ENCODE measurements at regions not wholly inside any gene's neighbourhood (a gene's known extent, or its start where the extent isn't known, plus 50 kb on each side); places are given as distances from the start of the nearest gene placed in this dataset.

DNA sequence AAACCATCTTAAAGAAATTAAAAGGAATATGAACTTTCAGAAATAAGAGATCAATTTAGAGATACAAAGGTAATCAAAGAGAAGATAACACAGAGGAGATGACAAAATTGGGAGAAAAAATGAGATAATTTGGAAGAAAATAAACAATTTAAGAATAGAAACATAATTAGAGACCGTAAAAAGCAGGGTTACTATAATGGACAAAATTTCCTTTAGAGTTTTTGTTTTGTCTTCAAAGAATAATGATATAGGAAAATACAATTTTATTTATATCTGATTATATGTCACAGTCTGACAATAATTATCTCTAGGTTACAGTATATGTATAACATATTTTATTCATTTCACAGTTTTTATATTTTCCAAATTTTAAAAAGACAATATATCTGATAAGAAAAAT lies 716.4 kb upstream of the ZNF804A start:
- Histone ChIP-seq H3K9ac (ENCODE audit: low read length) (no peak overlapping the region), H3K79me2 (ENCODE audit: insufficient read depth, low read length) (no peaks in the 10 kb centered on the region), H3K9me2 (ENCODE audit: low read depth, low read length) (no peaks in the 10 kb centered on the region), H3K4me2 (ENCODE audit: low read length) (no peak overlapping the region), H3K4me3 (ENCODE audit: low read depth, low read length, poor library complexity, severe bottlenecking) (no peak overlapping the region), H3K9me3 (ENCODE audit: low read length) (no peaks in the 10 kb centered on the region), H3K4me1 (ENCODE audit: insufficient read depth, low read length, severe bottlenecking) (no peaks in the 10 kb centered on the region), H2AFZ (ENCODE audit: low read length) (no peak overlapping the region), H3K27ac (ENCODE audit: low read depth, low read length, poor library complexity, severe bottlenecking) (no peak overlapping the region), H3F3A (ENCODE audit: insufficient read depth, low read length) (no peaks in the 10 kb centered on the region), H4K20me1 (ENCODE audit: insufficient read depth, low read length) (no peaks in the 10 kb centered on the region), H3K36me3 (ENCODE audit: insufficient read depth, low read length) (no peaks in the 10 kb centered on the region), H3K27me3 (ENCODE audit: insufficient read depth, low read length) (no peaks in the 10 kb centered on the region)
- TF ChIP-seq, protein P1, sequence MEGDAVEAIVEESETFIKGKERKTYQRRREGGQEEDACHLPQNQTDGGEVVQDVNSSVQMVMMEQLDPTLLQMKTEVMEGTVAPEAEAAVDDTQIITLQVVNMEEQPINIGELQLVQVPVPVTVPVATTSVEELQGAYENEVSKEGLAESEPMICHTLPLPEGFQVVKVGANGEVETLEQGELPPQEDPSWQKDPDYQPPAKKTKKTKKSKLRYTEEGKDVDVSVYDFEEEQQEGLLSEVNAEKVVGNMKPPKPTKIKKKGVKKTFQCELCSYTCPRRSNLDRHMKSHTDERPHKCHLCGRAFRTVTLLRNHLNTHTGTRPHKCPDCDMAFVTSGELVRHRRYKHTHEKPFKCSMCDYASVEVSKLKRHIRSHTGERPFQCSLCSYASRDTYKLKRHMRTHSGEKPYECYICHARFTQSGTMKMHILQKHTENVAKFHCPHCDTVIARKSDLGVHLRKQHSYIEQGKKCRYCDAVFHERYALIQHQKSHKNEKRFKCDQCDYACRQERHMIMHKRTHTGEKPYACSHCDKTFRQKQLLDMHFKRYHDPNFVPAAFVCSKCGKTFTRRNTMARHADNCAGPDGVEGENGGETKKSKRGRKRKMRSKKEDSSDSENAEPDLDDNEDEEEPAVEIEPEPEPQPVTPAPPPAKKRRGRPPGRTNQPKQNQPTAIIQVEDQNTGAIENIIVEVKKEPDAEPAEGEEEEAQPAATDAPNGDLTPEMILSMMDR (IDR thresholded peaks at IDR 0.05; ENCODE audit: low read length) = no peak
- TF ChIP-seq EZH2 (IDR thresholded peaks at IDR 0.05; ENCODE audit: borderline replicate concordance, low read length) = no peak

DNA sequence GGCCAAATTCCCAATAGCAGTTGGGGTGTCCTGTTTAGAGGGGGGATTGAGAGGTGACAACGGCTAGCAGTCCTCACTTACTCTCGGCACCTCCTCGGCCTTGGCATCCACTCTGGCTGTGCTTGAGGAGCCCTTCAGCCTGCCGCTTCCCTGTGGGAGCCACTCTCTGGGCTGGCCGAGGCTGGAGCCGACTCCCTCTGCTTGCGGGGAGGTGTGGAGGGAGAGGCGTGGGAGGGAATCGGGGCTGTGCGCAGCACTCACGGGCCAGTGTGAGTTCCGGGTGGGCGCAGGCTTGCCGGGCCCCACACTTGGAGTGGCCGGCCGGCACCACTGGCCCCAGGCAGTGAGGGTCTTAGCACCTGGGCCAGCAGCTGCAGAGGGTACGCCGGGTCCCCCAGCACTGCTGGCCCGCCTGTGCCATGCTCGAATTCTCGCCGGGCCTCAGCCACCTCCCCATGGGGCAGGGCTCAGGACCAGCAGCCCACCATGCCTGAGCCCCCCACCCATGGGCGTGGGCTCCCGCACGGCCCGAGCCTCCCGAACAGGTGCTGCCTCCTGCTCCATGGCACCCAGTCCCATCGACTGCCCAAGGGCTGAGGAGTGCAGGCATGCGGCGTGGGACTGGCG lies 705.9 kb upstream of the ZNF804A start:
- H3K9me3 ChIP-seq (ENCODE audit: low read length) = no peaks in the 10 kb centered on the region
- no peak overlapping the region for H3K4me2 ChIP-seq (ENCODE audit: low read length)
- no peaks in the 10 kb centered on the region for H3K9me2 ChIP-seq (ENCODE audit: low read depth, low read length)
- H3K79me2 ChIP-seq (ENCODE audit: insufficient read depth, low read length) = no peaks in the 10 kb centered on the region
- H3K9ac ChIP-seq (ENCODE audit: low read length) = no peak overlapping the region
- H3K36me3 ChIP-seq (ENCODE audit: insufficient read depth, low read length) = no peaks in the 10 kb centered on the region
- no peaks in the 10 kb centered on the region for H3F3A ChIP-seq (ENCODE audit: insufficient read depth, low read length)
- no peak for TF ChIP-seq EZH2 (IDR thresholded peaks at IDR 0.05; ENCODE audit: borderline replicate concordance, low read length)
- TF ChIP-seq, protein P1 (IDR thresholded peaks at IDR 0.05; ENCODE audit: low read length) = no peak
- H3K27me3 ChIP-seq (ENCODE audit: insufficient read depth, low read length) = no peaks in the 10 kb centered on the region
- peaks cover 2% of the 10 kb centered on the region for H3K4me1 ChIP-seq (ENCODE audit: insufficient read depth, low read length, severe bottlenecking)
- H3K4me3 ChIP-seq (ENCODE audit: low read depth, low read length, poor library complexity, severe bottlenecking) = no peak overlapping the region
- H3K27ac ChIP-seq (ENCODE audit: low read depth, low read length, poor library complexity, severe bottlenecking) = no peak overlapping the region
- no peaks in the 10 kb centered on the region for H4K20me1 ChIP-seq (ENCODE audit: insufficient read depth, low read length)
- H2AFZ ChIP-seq (ENCODE audit: low read length) = no peak overlapping the region

DNA sequence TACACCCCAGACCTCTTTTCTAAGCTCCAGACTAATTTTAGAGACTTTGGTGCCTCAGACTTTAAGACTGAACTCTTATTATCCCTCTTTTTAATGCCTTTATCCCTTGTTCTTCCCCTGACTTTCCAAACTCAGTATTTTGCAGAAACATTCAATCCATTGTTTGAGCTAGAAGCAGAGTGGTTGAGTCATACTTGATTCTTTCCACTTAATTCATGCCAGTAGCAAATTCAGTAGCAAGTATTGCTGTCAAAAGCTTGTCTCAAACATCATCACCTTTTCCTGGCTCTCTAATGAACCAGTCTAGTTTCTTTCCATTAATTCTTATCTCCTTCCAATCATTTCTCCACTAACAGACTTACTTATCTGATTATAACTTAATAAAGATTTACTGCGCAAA lies 699.7 kb upstream of the ZNF804A start:
- no peak overlapping the region for H3K9ac ChIP-seq (ENCODE audit: low read length)
- H3K36me3 ChIP-seq (ENCODE audit: insufficient read depth, low read length) = no peaks in the 10 kb centered on the region
- no peak overlapping the region for H3K27ac ChIP-seq (ENCODE audit: low read depth, low read length, poor library complexity, severe bottlenecking)
- H3F3A ChIP-seq (ENCODE audit: insufficient read depth, low read length) = no peaks in the 10 kb centered on the region
- H3K4me2 ChIP-seq (ENCODE audit: low read length) = no peak overlapping the region
- H2AFZ ChIP-seq (ENCODE audit: low read length) = no peak overlapping the region
- no peaks in the 10 kb centered on the region for H3K9me2 ChIP-seq (ENCODE audit: low read depth, low read length)
- no peaks in the 10 kb centered on the region for H3K79me2 ChIP-seq (ENCODE audit: insufficient read depth, low read length)
- TF ChIP-seq, protein P1 (IDR thresholded peaks at IDR 0.05; ENCODE audit: low read length) = no peak
- no peak for TF ChIP-seq EZH2 (IDR thresholded peaks at IDR 0.05; ENCODE audit: borderline replicate concordance, low read length)
- no peak overlapping the region for H3K4me3 ChIP-seq (ENCODE audit: low read depth, low read length, poor library complexity, severe bottlenecking)
- no peaks in the 10 kb centered on the region for H3K27me3 ChIP-seq (ENCODE audit: insufficient read depth, low read length)
- H4K20me1 ChIP-seq (ENCODE audit: insufficient read depth, low read length) = no peaks in the 10 kb centered on the region
- peaks cover 4% of the 10 kb centered on the region for H3K4me1 ChIP-seq (ENCODE audit: insufficient read depth, low read length, severe bottlenecking)
- no peaks in the 10 kb centered on the region for H3K9me3 ChIP-seq (ENCODE audit: low read length)

All from OCI-LY1 (cell line).